HepG2 (cell line): ENCODE measurements at regions not wholly inside any gene's neighbourhood (a gene's known extent, or its start where the extent isn't known, plus 50 kb on each side); places are given as distances from the start of the nearest gene placed in this dataset.

Experiments used
- ATAC-seq: fragments of 200-7000 bp; cut with Tn5 transposase; 3 replicates; pipeline ENCODE4 v1.9.1; 2020; ENCODE audit warnings: mild to moderate bottlenecking, moderate library complexity
- BruUV-seq: library from RNA; stranded (reverse); fragments of 400-500 nt; replicated peaks from 2 replicates; lab custom pipeline; 2021; lab: Mats Ljungman, UMichigan
- CTCF ChIA-PET: fragments of 300-600 bp; formaldehyde crosslinking; extraction: SDS; loops from one replicate; lab custom pipeline; 2021; ENCODE audit warnings: low total read pairs, inconsistent platforms, low intra/inter-chr PET ratio; lab: Yijun Ruan, JAX
- POLR2A ChIA-PET: fragments of 350-600 bp; sonication (Branson Sonifier 250); formaldehyde crosslinking; loops from one replicate; lab custom pipeline; 2020; ENCODE audit warnings: antibody characterized with exemption, inconsistent platforms; lab: Yijun Ruan, JAX
- DNase-seq: peaks from one replicate; pipeline ENCODE4 v3.0.0-alpha.2; 2015; ENCODE audit warnings: low spot score
- FAIRE-seq: peaks from 3 replicates; lab custom pipeline; 2011; peaks lifted over from hg19 to GRCh38; lab: Jason Lieb, UNC
- H2AFZ ChIP-seq: one replicate; pipeline ENCODE4 v1.6.1; 2011; ENCODE audit warnings: low read length, inconsistent platforms
- H3K27ac ChIP-seq: fragments of 300-600 bp; 3 replicates; pipeline ENCODE4 v1.8.0; 2011; ENCODE audit warnings: mixed run types, mild to moderate bottlenecking, mixed read lengths, low read length, inconsistent platforms; ENCODE audit not compliant: insufficient read depth; ENCODE audit errors: extremely low read length
- H3K27me3 ChIP-seq, 2 experiments: fragments of 200-600 bp in 1 of 2; 2 replicates in 1 of 2; 3 replicates in 1 of 2; pipeline versions ENCODE4 v1.6.0 to v1.8.0; 2011; ENCODE audit warnings: low read length in 2 of 2, mild to moderate bottlenecking in 2 of 2, moderate library complexity in 2 of 2, inconsistent platforms in 1 of 2; ENCODE audit not compliant: insufficient read depth in 2 of 2, control insufficient read depth in 1 of 2
- H3K36me3 ChIP-seq, 2 experiments: fragments of 200-600 bp in 1 of 2; replicated peaks in 1 of 2; 2 replicates in 1 of 2; 3 replicates in 1 of 2; pipeline versions ENCODE4 v1.5.1 to v1.8.0; 2011; ENCODE audit warnings: low read length in 2 of 2, inconsistent platforms in 1 of 2; ENCODE audit not compliant: insufficient read depth in 2 of 2, control insufficient read depth in 1 of 2
- H3K4me1 ChIP-seq: 2 replicates; pipeline ENCODE4 v1.5.1; 2012; ENCODE audit warnings: low read length, inconsistent platforms; ENCODE audit not compliant: insufficient read depth
- H3K4me2 ChIP-seq: 2 replicates; pipeline ENCODE4 v1.6.0; 2011; ENCODE audit warnings: low read depth, low read length, inconsistent platforms
- H3K4me3 ChIP-seq, 3 experiments: fragments of 200-600 bp in 1 of 3; sonication (generic), shearing (Covaris generic) in 1 of 3; replicated peaks in 1 of 3; 2 replicates each; pipeline ENCODE4 v1.5.1; 2011 to 2016; ENCODE audit warnings: low read length in 3 of 3, inconsistent platforms in 2 of 3, low read depth in 2 of 3, mild to moderate bottlenecking in 2 of 3, control low read depth in 1 of 3, mixed read lengths in 1 of 3; ENCODE audit not compliant: insufficient read depth in 1 of 3
- H3K79me2 ChIP-seq: one replicate; pipeline ENCODE4 v1.6.1; 2011; ENCODE audit warnings: low read length, inconsistent platforms; ENCODE audit not compliant: insufficient read depth
- H3K9ac ChIP-seq: 2 replicates; pipeline ENCODE4 v1.6.0; 2011; ENCODE audit warnings: mild to moderate bottlenecking, low read depth, low read length, inconsistent platforms; ENCODE audit not compliant: insufficient read depth
- H3K9me3 ChIP-seq: 2 replicates; pipeline ENCODE4 v1.5.1; 2012; ENCODE audit warnings: mild to moderate bottlenecking, low read length
- H4K20me1 ChIP-seq: 2 replicates; pipeline ENCODE4 v1.6.0; 2011; ENCODE audit warnings: inconsistent platforms, mild to moderate bottlenecking, low read length, moderate library complexity; ENCODE audit not compliant: insufficient read depth
- AHR ChIP-seq: IDR thresholded peaks from 2 replicates; pipeline ENCODE4 v1.6.1; 2018; ENCODE audit warnings: missing genetic modification reagents, missing compliant biosample characterization
- ELF1 ChIP-seq: sonication (generic); formaldehyde crosslinking; IDR thresholded peaks from 2 replicates; pipeline ENCODE4 v1.4.0; 2020; ENCODE audit warnings: missing genetic modification reagents
- ELF4 ChIP-seq: sonication (generic); formaldehyde crosslinking; IDR thresholded peaks from 2 replicates; pipeline ENCODE4 v1.5.0; 2020; ENCODE audit warnings: missing genetic modification reagents, mild to moderate bottlenecking, moderate library complexity, borderline replicate concordance
- FOXP1 ChIP-seq, 2 experiments: fragments of 450-650 bp in 1 of 2; IDR thresholded peaks; 2 replicates each; pipeline ENCODE4 v1.6.1; 2017 to 2018; ENCODE audit warnings: antibody characterized with exemption in 1 of 2
- HINFP ChIP-seq: sonication (generic); formaldehyde crosslinking; IDR thresholded peaks from 2 replicates; pipeline ENCODE4 v1.4.0; 2020; ENCODE audit warnings: low read depth, mild to moderate bottlenecking, missing genetic modification reagents
- MAFG ChIP-seq: sonication (generic); formaldehyde crosslinking; IDR thresholded peaks from 2 replicates; pipeline ENCODE4 v1.5.1; 2020; ENCODE audit warnings: mild to moderate bottlenecking, missing genetic modification reagents
- PBX2 ChIP-seq: IDR thresholded peaks from 2 replicates; pipeline ENCODE4 v1.6.1; 2016; ENCODE audit warnings: control low read depth
- RARG ChIP-seq: sonication (generic); formaldehyde crosslinking; IDR thresholded peaks from 2 replicates; pipeline ENCODE4 v1.4.0; 2020; ENCODE audit warnings: low read depth, mild to moderate bottlenecking, missing genetic modification reagents
- ZBTB21 ChIP-seq: sonication (generic); formaldehyde crosslinking; IDR thresholded peaks from 2 replicates; pipeline ENCODE4 v1.4.0; 2020; ENCODE audit warnings: missing genetic modification reagents
- ZNF678 ChIP-seq: sonication (generic); formaldehyde crosslinking; IDR thresholded peaks from 2 replicates; pipeline ENCODE4 v1.4.0; 2020; ENCODE audit warnings: mild to moderate bottlenecking, missing genetic modification reagents
- WGBS: methylation state at CpG from one replicate; pipeline ENCODE4 v1.1.6; 2017; ENCODE audit warnings: low lambda C conversion rate; 5-methylcytosine and 5-hydroxymethylcytosine counted together
- in situ Hi-C: cut with HindIII; loops from 2 replicates; pipeline ENCODE4 v1.10.0; 2017; ENCODE audit warnings: low pct_unique_long_range_greater_than_20kb; ENCODE audit not compliant: extremely low pct_ligation_motif_present
- intact Hi-C: fragments of 100-400 bp; cut with micrococcal nuclease; formaldehyde crosslinking; loops from one replicate; pipeline ENCODE4 v1.10.0; 2022; ENCODE audit not compliant: unreplicated experiment
- TF ChIP-seq, protein P1 (sequence below): sonication (generic); formaldehyde crosslinking; IDR thresholded peaks from 2 replicates; pipeline ENCODE4 v1.4.0; 2020; ENCODE audit warnings: missing genetic modification reagents
- TF ChIP-seq, protein P2 (sequence below): IDR thresholded peaks from 2 replicates; pipeline ENCODE4 v1.6.1; 2016; ENCODE audit warnings: mild to moderate bottlenecking
- TF ChIP-seq, protein P3 (sequence below): sonication (generic); formaldehyde crosslinking; IDR thresholded peaks from 2 replicates; pipeline ENCODE4 v1.8.1; 2023; ENCODE audit warnings: missing genetic modification reagents, inconsistent platforms, borderline replicate concordance

- TF ChIP-seq PBX2 (CRISPR knock-in tag), result no peak
- TF ChIP-seq AHR (CRISPR knock-in tag), result no peak
- no peak for TF ChIP-seq FOXP1 (IDR thresholded peaks at IDR 0.05)
- no peak for TF ChIP-seq FOXP1 (CRISPR knock-in tag; IDR thresholded peaks at IDR 0.05)
- TF ChIP-seq ELF1 (CRISPR knock-in tag), result no peak
- TF ChIP-seq MAFG (CRISPR knock-in tag), result no peak
- no peak for TF ChIP-seq ZNF678 (CRISPR knock-in tag)
- no peak for TF ChIP-seq ZBTB21 (CRISPR knock-in tag)
- TF ChIP-seq, protein P1, sequence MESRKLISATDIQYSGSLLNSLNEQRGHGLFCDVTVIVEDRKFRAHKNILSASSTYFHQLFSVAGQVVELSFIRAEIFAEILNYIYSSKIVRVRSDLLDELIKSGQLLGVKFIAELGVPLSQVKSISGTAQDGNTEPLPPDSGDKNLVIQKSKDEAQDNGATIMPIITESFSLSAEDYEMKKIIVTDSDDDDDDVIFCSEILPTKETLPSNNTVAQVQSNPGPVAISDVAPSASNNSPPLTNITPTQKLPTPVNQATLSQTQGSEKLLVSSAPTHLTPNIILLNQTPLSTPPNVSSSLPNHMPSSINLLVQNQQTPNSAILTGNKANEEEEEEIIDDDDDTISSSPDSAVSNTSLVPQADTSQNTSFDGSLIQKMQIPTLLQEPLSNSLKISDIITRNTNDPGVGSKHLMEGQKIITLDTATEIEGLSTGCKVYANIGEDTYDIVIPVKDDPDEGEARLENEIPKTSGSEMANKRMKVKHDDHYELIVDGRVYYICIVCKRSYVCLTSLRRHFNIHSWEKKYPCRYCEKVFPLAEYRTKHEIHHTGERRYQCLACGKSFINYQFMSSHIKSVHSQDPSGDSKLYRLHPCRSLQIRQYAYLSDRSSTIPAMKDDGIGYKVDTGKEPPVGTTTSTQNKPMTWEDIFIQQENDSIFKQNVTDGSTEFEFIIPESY (CRISPR knock-in tag), result no peak
- TF ChIP-seq, protein P2, sequence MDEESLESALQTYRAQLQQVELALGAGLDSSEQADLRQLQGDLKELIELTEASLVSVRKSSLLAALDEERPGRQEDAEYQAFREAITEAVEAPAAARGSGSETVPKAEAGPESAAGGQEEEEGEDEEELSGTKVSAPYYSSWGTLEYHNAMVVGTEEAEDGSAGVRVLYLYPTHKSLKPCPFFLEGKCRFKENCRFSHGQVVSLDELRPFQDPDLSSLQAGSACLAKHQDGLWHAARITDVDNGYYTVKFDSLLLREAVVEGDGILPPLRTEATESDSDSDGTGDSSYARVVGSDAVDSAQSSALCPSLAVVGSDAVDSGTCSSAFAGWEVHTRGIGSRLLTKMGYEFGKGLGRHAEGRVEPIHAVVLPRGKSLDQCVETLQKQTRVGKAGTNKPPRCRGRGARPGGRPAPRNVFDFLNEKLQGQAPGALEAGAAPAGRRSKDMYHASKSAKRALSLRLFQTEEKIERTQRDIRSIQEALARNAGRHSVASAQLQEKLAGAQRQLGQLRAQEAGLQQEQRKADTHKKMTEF (CRISPR knock-in tag), result no peak
- no peak for TF ChIP-seq RARG (CRISPR knock-in tag)
- no peak for TF ChIP-seq ELF4
- TF ChIP-seq HINFP, result no peak
- TF ChIP-seq, protein P3, sequence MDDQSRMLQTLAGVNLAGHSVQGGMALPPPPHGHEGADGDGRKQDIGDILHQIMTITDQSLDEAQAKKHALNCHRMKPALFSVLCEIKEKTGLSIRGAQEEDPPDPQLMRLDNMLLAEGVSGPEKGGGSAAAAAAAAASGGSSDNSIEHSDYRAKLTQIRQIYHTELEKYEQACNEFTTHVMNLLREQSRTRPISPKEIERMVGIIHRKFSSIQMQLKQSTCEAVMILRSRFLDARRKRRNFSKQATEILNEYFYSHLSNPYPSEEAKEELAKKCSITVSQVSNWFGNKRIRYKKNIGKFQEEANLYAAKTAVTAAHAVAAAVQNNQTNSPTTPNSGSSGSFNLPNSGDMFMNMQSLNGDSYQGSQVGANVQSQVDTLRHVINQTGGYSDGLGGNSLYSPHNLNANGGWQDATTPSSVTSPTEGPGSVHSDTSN, result no peak
- TF ChIP-seq, all 625 proteins: peak for 0
- FAIRE-seq, result no peak
- POLR2A ChIA-PET, result no interaction called here
- Histone ChIP-seq H4K20me1 (no peaks in the 10 kb centered on the region), H3K4me3 (no peak overlapping the region), H3K27ac (no peak overlapping the region), H3K9me3 (no peaks in the 10 kb centered on the region), H3K4me1 (no peaks in the 10 kb centered on the region), H3K27me3 (no peaks in the 10 kb centered on the region), H3K4me2 (no peak overlapping the region), H2AFZ (no peak overlapping the region), H3K79me2 (no peaks in the 10 kb centered on the region), H3K9ac (no peak overlapping the region), H3K36me3 (no peaks in the 10 kb centered on the region)
- CTCF ChIA-PET, result no interaction called here
- no TSS peak for BruUV-seq
- DNase-seq, result no peak
- in situ Hi-C loops, result no loop called here
- intact Hi-C loops, result no loop called here
- ATAC-seq, result no peak
- WGBS, result 43% methylated on average over 1 of the region's 1 CpG
These were observed 197.1 kb downstream of the TANC2 start for GRCh38 chr17:63163158-63163520.
